Common myeloid progenitor, CD34-positive (primary cell): ENCODE measurements at regions not wholly inside any gene's neighbourhood (a gene's known extent, or its start where the extent isn't known, plus 50 kb on each side); places are given as distances from the start of the nearest gene placed in this dataset.
A peak's percentile ranks its signal among the peaks of the same experiment; 100 is the strongest.

Source experiments
- CTCF ChIA-PET: fragments of 350-600 bp; sonication (Branson Sonifier 250); formaldehyde crosslinking; loops from one replicate; lab custom pipeline; 2021; ENCODE audit warnings: antibody characterized with exemption; lab: Charles Lee
- POLR2A ChIA-PET: fragments of 350-600 bp; sonication (Branson Sonifier 250); formaldehyde crosslinking; loops from one replicate; lab custom pipeline; 2021; ENCODE audit warnings: antibody characterized with exemption; lab: Charles Lee
- DNase-seq, 3 donors: peaks; one replicate each; pipeline versions ENCODE4 v3.0.0 to v3.0.0-alpha.2; 2013
- H3K27ac ChIP-seq, 2 experiments: 1 replicate in 1 of 2; 2 replicates in 1 of 2; pipeline ENCODE4 v1.7.0; 2013; ENCODE audit warnings: inconsistent platforms in 2 of 2, low read length in 2 of 2, mild to moderate bottlenecking in 2 of 2, low read depth in 1 of 2, moderate library complexity in 1 of 2; ENCODE audit not compliant: severe bottlenecking in 2 of 2, insufficient read depth in 1 of 2, poor library complexity in 1 of 2
- H3K27me3 ChIP-seq, 5 experiments: replicated peaks in 2 of 5; 1 replicate in 3 of 5; 2 replicates in 2 of 5; pipeline versions ENCODE4 v1.6.1 to v1.7.0; 2013; ENCODE audit warnings: low read length in 4 of 5, mild to moderate bottlenecking in 2 of 5, moderate library complexity in 2 of 5, inconsistent platforms in 1 of 5; ENCODE audit not compliant: insufficient read depth in 5 of 5, control insufficient read depth in 4 of 5
- H3K36me3 ChIP-seq, 4 experiments: 1 replicate in 2 of 4; 2 replicates in 2 of 4; pipeline versions ENCODE4 v1.6.1 to v1.7.0; 2013; ENCODE audit warnings: low read length in 3 of 4, control low read depth in 1 of 4, mild to moderate bottlenecking in 1 of 4; ENCODE audit not compliant: control insufficient read depth in 4 of 4, insufficient read depth in 4 of 4
- H3K4me1 ChIP-seq, 4 experiments: 1 replicate in 3 of 4; 2 replicates in 1 of 4; pipeline versions ENCODE4 v1.6.1 to v1.7.1; 2013; ENCODE audit warnings: low read length in 3 of 4, mild to moderate bottlenecking in 3 of 4, control low read depth in 1 of 4, inconsistent platforms in 1 of 4, moderate library complexity in 1 of 4; ENCODE audit not compliant: control insufficient read depth in 4 of 4, insufficient read depth in 4 of 4; ENCODE audit errors: control extremely low read depth in 1 of 4
- H3K4me3 ChIP-seq, 7 experiments: 1 replicate in 4 of 7; 2 replicates in 3 of 7; pipeline versions ENCODE4 v1.5.1 to v1.7.0; 2013; ENCODE audit warnings: mild to moderate bottlenecking in 7 of 7, low read length in 6 of 7, moderate library complexity in 6 of 7, inconsistent platforms in 2 of 7, low read depth in 2 of 7, control low read depth in 1 of 7; ENCODE audit not compliant: insufficient read depth in 4 of 7, control insufficient read depth in 1 of 7; ENCODE audit errors: extremely low read depth in 1 of 7
- H3K9me3 ChIP-seq, 5 experiments: 1 replicate in 4 of 5; 2 replicates in 1 of 5; pipeline versions ENCODE4 v1.6.1 to v1.7.1; 2013; ENCODE audit warnings: low read length in 4 of 5, mild to moderate bottlenecking in 2 of 5, inconsistent platforms in 1 of 5, low read depth in 1 of 5, moderate library complexity in 1 of 5; ENCODE audit not compliant: control insufficient read depth in 4 of 5, insufficient read depth in 2 of 5; ENCODE audit errors: control extremely low read depth in 1 of 5
- WGBS: methylation state at CpG from one replicate; pipeline ENCODE4 v1.1.5; 2013; ENCODE audit not compliant: insufficient coverage; 5-methylcytosine and 5-hydroxymethylcytosine counted together

DNA sequence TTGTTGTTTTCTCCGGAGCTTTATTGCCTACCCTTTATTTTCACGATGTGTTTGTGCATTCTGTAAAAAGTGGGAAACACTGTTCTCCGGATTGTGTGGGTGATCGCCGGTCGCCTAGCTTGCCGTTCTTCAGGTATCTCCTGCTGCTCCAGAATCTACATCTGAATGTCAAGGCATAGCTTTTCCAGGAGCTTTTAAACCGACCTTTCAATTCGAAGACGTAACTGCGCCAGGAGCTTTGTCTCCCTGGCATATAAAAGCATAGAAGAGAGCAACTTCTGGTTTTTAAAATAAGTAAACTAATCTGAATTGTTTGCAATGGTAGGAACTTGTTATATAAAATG is 96.0 kb downstream of the HFE start:
- Histone ChIP-seq H3K36me3 (no peaks in the 10 kb centered on the region), H3K9me3 (no peaks in the 10 kb centered on the region), H3K27ac (peak overlapping the region in 1 of 2 experiments; percentile 70), H3K27me3 (no peaks in the 10 kb centered on the region), H3K4me3 (peak overlapping the region in 6 of 7 experiments; percentile 55 to 79 (median 70)), H3K4me1 (peaks cover 9 to 37% (median 22%) of the 10 kb centered on the region in 4 experiments)
- DNase-seq = no peak
- POLR2A ChIA-PET = interaction anchor here (0.6 to 3.4 kb wide), 9 partner anchors 11 to 1652 kb away, joined by 3 to 24 read pairs (median 6); a partner anchor contains a TSS
- 14% methylated on average over 11 of the region's 11 CpGs for WGBS
- CTCF ChIA-PET = interaction anchor here (0.7 to 8.0 kb wide), 15 partner anchors 9 to 412 kb away, joined by 3 to 76 read pairs (median 4); a partner anchor contains a TSS

DNA sequence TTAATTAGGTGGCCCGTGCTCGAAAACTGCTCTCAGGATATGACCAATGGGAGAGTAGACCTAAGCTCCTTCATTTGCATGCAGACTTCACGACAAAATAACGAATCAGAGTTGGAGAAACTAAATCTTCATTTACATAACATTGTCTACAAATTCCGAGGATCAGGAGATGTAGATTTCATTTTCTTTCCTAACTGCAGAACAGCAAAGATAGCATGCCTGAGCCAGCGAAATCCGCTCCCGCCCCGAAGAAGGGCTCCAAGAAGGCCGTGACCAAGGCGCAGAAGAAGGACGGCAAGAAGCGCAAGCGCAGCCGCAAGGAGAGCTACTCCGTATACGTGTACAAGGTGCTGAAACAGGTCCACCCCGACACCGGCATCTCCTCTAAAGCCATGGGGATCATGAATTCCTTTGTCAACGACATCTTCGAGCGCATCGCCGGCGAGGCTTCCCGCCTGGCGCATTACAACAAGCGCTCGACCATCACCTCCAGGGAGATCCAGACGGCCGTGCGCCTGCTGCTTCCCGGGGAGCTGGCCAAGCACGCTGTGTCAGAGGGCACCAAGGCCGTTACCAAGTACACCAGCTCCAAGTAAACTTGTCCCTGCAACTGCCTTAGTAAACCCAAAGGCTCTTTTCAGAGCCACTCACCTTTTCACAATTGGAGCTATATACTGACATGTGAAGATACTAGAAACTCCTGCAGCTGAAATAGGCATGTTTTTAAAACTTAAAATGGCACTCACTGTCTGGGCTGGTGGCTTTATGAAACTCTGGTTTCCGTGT is 96.5 kb downstream of the HFE start:
- WGBS = 2% methylated on average over 24 of the region's 36 CpGs
- H3K9me3 ChIP-seq = no peaks in the 10 kb centered on the region
- H3K36me3 ChIP-seq = no peaks in the 10 kb centered on the region
- H3K27me3 ChIP-seq = no peaks in the 10 kb centered on the region
- H3K27ac ChIP-seq = peak overlapping the region in 1 of 2 experiments; percentile 70
- CTCF ChIA-PET = interaction anchor here (0.7 to 8.0 kb wide), 14 partner anchors 8 to 157 kb away, joined by 3 to 76 read pairs (median 4); a partner anchor contains a TSS
- peaks cover 9 to 42% (median 27%) of the 10 kb centered on the region in 4 experiments for H3K4me1 ChIP-seq
- DNase-seq = peak; percentile 87 to 92 (median 91)
- peak overlapping the region; percentile 46 to 79 (median 70) for H3K4me3 ChIP-seq
- POLR2A ChIA-PET = interaction anchor here (0.6 to 3.4 kb wide), 11 partner anchors 10 to 1651 kb away, joined by 3 to 24 read pairs (median 5); a partner anchor contains a TSS

DNA sequence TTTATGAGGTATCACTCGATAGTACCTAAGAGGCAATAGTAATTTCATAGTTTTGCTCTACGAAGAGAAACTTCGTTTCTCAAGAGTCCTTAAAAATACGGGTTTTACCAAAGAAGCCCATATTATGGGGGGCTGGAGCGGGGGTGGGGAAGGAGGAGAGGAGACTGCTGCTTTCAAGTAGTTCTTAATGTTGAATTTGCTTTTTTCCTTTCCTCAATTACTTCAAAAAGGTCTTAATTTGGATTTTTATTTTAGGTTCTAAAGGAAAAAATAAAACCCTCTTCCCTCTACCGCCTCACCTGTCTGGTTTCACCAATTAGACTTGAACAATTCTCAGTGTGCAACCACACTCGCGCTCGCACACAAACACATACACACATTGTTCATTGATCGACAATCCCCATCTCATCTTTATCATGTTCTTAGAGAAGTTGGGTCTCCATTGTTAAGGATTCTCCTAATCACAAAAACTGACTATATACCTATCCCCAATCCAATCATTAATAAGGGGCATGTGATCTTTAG is 97.2 kb downstream of the HFE start:
- WGBS = 60% methylated on average over 6 of the region's 10 CpGs
- ChIA-PET POLR2A (interaction anchor here (0.9 to 3.4 kb wide), 7 partner anchors 9 to 32 kb away, joined by 3 to 24 read pairs (median 6); a partner anchor contains a TSS), CTCF (interaction anchor here (1.2 to 8.0 kb wide), 4 partner anchors 11 to 25 kb away, joined by 4 to 76 read pairs (median 13); a partner anchor contains a TSS)
- Histone ChIP-seq H3K4me1 (peaks cover 9 to 49% (median 27%) of the 10 kb centered on the region in 4 experiments), H3K36me3 (no peaks in the 10 kb centered on the region), H3K4me3 (peak overlapping the region in 6 of 7 experiments; percentile 55 to 79 (median 70)), H3K27me3 (no peaks in the 10 kb centered on the region), H3K9me3 (no peaks in the 10 kb centered on the region), H3K27ac (peak overlapping the region in 1 of 2 experiments; percentile 70)
- no peak for DNase-seq

DNA sequence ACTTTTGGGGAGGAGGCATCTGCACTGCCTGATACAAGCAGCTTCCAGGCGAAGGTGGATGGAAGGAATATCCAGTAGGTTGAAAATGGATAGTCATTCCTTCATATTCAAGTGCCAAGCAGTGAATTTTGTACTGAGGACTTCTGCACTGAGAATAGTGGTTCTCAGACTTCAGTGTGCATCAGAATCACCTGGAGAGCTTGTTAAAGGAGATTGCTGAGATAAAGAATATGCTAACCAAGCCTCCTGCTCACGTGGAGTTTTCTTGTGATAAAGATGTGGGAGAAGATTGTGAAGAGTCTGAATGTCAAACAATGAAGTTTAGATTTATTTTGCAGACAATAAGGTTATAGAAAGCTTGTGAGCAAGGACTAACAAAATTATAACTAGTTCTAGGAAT is 97.8 kb downstream of the HFE start:
- Histone ChIP-seq H3K36me3 (no peaks in the 10 kb centered on the region), H3K4me1 (peaks cover 9 to 54% (median 30%) of the 10 kb centered on the region in 4 experiments), H3K27me3 (no peaks in the 10 kb centered on the region), H3K4me3 (peak overlapping the region in 2 of 7 experiments; percentile 55 to 71), H3K27ac (no peak overlapping the region), H3K9me3 (no peaks in the 10 kb centered on the region)
- no peak for DNase-seq
- 93% methylated on average over 1 of the region's 2 CpGs for WGBS
- POLR2A ChIA-PET = interaction anchor here (0.7 to 3.4 kb wide), 4 partner anchors 8 to 38 kb away, joined by 4 to 24 read pairs (median 12); a partner anchor contains a TSS
- CTCF ChIA-PET = interaction anchor here (0.6 to 8.0 kb wide), 2 partner anchors 9 to 11 kb away, joined by 3 to 76 read pairs; a partner anchor contains a TSS

DNA sequence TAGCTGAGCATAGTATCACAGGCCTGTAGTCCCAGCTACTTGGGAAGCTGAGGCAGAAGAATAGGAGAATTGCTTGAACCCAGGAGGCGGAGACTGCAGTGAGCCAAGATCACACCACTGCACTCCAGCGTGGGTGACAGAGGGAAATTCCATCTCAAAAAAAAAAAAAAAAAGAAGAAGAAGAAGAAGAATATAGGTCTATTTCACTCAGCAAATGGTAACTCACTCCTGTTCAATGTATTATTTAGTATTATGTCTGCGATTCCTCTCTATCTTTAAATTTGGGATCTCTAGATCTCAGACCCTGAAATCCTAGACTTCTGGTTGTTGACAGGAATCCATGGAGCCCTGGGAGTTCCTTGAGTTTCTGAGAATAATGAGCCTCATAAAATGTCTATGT is 98.6 kb downstream of the HFE start:
- DNase-seq = no peak
- Histone ChIP-seq H3K27me3 (no peaks in the 10 kb centered on the region), H3K27ac (no peak overlapping the region), H3K9me3 (no peaks in the 10 kb centered on the region), H3K4me1 (peaks cover 9 to 50% (median 28%) of the 10 kb centered on the region in 4 experiments), H3K36me3 (no peaks in the 10 kb centered on the region), H3K4me3 (no peak overlapping the region)
- CTCF ChIA-PET = interaction anchor here (1.3 to 8.0 kb wide), 2 partner anchors 11 to 138 kb away, joined by 3 to 76 read pairs; a partner anchor contains a TSS
- no CpG with 5 or more reads among the region's 3 CpGs for WGBS
- POLR2A ChIA-PET = interaction anchor here (0.7 to 3.4 kb wide), 2 partner anchors 12 to 38 kb away, joined by 4 to 24 read pairs; a partner anchor contains a TSS

DNA sequence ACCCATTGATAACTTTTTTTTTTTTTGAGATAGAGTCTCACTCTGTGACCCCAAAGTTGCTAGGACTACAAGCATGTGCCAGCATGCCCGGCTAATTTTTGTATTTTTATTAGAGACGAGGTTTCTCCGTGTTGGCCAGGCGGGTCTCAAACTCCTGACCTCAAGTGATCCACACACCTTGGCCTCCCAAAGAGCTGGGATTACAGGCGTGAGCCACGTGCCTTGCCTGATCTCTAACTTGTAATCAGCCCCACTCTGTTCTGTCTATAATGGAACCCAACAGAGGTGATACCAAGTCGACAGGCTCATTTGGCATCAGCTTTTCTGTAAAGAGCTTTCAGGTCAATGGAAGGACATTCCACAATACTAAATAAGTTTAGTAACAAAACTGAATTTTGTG is 99.4 kb downstream of the HFE start:
- 100% methylated on average over 6 of the region's 7 CpGs for WGBS
- Histone ChIP-seq H3K9me3 (no peaks in the 10 kb centered on the region), H3K4me3 (no peak overlapping the region), H3K4me1 (peaks cover 9 to 48% (median 27%) of the 10 kb centered on the region in 4 experiments), H3K36me3 (no peaks in the 10 kb centered on the region), H3K27me3 (no peaks in the 10 kb centered on the region), H3K27ac (no peak overlapping the region)
- no peak for DNase-seq
- POLR2A ChIA-PET = interaction anchor here (0.6 to 0.7 kb wide), 2 partner anchors 14 to 82 kb away, joined by 3 to 5 read pairs; no protein-coding TSS in a partner anchor
- CTCF ChIA-PET = interaction anchor here (1.2 to 8.0 kb wide), 6 partner anchors 9 to 137 kb away, joined by 3 to 76 read pairs (median 12); a partner anchor contains a TSS
